Activated B cell treated with CpG ODN at 0.5 μM for 24 hours (primary cell): ENCODE measurements at regions not wholly inside any gene's neighbourhood (a gene's known extent, or its start where the extent isn't known, plus 50 kb on each side); places are given as distances from the start of the nearest gene placed in this dataset.
"Not testable (repeated sequence)": the region's sequence is repeated elsewhere in the genome, so short reads cannot be mapped to it uniquely, and the experiment has no call there.

Experiments
- ATAC-seq: fragments of 200-7000 bp; cut with Tn5 transposase; one replicate; pipeline ENCODE4 v1.10.0; 2021; ENCODE audit warnings: low read depth, mild to moderate bottlenecking, moderate library complexity
- CTCF ChIA-PET: fragments of 350-600 bp; sonication (Branson Sonifier 250); formaldehyde crosslinking; loops from one replicate; lab custom pipeline; 2021; ENCODE audit warnings: antibody characterized with exemption; lab: Charles Lee
- POLR2A ChIA-PET: fragments of 350-600 bp; sonication (Branson Sonifier 250); formaldehyde crosslinking; loops from one replicate; lab custom pipeline; 2021; ENCODE audit warnings: antibody characterized with exemption; lab: Charles Lee
- DNase-seq: peaks from one replicate; pipeline ENCODE4 v3.0.0; 2022
- H3K27ac Mint-ChIP-seq: one replicate; pipeline ENCODE4 v1.8.0; 2020; ENCODE audit warnings: mixed read lengths
- H3K27me3 Mint-ChIP-seq: one replicate; pipeline ENCODE4 v1.8.0; 2021; ENCODE audit warnings: mixed read lengths
- H3K36me3 Mint-ChIP-seq: one replicate; pipeline ENCODE4 v1.8.0; 2021; ENCODE audit warnings: low read depth, mixed read lengths
- H3K4me1 Mint-ChIP-seq: one replicate; pipeline ENCODE4 v1.8.0; 2021; ENCODE audit warnings: mixed read lengths
- H3K4me3 Mint-ChIP-seq: one replicate; pipeline ENCODE4 v1.8.0; 2020; ENCODE audit warnings: mild to moderate bottlenecking, mixed read lengths
- H3K9me3 Mint-ChIP-seq: one replicate; pipeline ENCODE4 v1.8.0; 2020; ENCODE audit warnings: mixed read lengths
- CTCF ChIP-seq: fragments of 200-600 bp; IDR thresholded peaks from one replicate; pipeline ENCODE4 v1.8.0; 2022; ENCODE audit warnings: antibody characterized with exemption, mild to moderate bottlenecking
- intact Hi-C: fragments of 100-400 bp; cut with micrococcal nuclease; formaldehyde crosslinking; loops from one replicate; pipeline ENCODE4 v1.15.1; 2024

DNA sequence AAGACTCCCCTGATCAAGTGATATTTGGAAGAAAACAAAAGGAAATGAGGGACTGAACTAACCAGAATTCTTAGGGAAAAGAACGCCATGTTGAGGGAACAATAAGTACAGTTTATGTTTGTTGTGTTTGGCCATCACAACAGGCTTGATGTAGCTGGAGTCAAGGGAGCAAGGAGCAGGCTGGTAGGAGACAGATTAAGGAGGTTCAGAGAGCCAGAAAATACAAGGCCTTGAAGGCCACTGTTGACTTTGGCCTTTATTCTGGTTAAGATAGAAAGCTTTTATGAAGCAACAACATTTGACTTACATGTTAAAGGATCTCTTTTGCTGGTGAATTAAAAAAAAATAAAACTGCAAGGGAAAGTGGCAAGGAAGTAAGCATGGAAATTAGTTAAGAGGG lies 754.1 kb upstream of the SLC8A1 start:
- Mint-ChIP-seq H3K27ac (no peak overlapping the region), H3K4me3 (no peak overlapping the region), H3K36me3 (no peaks in the 10 kb centered on the region), H3K27me3 (no peaks in the 10 kb centered on the region), H3K9me3 (peaks cover 4% of the 10 kb centered on the region), H3K4me1 (no peaks in the 10 kb centered on the region)
- POLR2A ChIA-PET: no interaction called here
- TF ChIP-seq CTCF: no peak
- intact Hi-C loops: no loop called here
- no peak for DNase-seq
- no peak for ATAC-seq
- CTCF ChIA-PET: no interaction called here

- no peak for TF ChIP-seq CTCF
Measured at GRCh38 chr2:41207578-41207977, 755.7 kb upstream of the SLC8A1 start.

DNA sequence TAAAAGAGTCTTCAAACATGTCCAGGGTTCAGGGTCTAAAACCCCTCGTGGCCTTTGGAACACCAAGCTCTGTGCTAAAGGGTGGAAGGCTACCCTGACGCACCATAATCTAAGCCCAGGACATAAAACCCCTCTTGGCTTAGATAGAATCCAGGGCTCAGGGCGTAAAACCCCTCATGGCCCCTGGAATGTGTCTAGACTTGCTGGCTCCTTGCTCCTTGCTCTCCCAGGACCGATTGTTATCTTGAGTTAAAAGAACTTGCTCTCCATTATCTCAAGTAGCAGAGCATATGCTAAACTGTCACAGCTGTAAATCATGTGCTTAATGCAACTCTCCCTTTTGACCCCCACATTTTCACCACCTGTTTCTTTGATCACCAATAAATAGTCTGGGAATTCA lies 758.1 kb upstream of the SLC8A1 start:
- H3K4me3 Mint-ChIP-seq, DNase-seq, H3K27ac Mint-ChIP-seq, intact Hi-C loops, ATAC-seq, POLR2A ChIA-PET, H3K36me3 Mint-ChIP-seq, H3K9me3 Mint-ChIP-seq, H3K4me1 Mint-ChIP-seq, H3K27me3 Mint-ChIP-seq, CTCF ChIA-PET: not testable (repeated sequence)

More at GRCh38 chr2:41207578-41207977, 755.7 kb upstream of the SLC8A1 start:
- Mint-ChIP-seq H3K9me3 (peaks cover 4% of the 10 kb centered on the region), H3K27ac (no peak overlapping the region), H3K4me1 (no peaks in the 10 kb centered on the region), H3K4me3 (no peak overlapping the region), H3K27me3 (no peaks in the 10 kb centered on the region), H3K36me3 (no peaks in the 10 kb centered on the region)
- ChIA-PET CTCF (no interaction called here), POLR2A (no interaction called here)
- no peak for DNase-seq
- intact Hi-C loops: no loop called here
- ATAC-seq: no peak

DNA sequence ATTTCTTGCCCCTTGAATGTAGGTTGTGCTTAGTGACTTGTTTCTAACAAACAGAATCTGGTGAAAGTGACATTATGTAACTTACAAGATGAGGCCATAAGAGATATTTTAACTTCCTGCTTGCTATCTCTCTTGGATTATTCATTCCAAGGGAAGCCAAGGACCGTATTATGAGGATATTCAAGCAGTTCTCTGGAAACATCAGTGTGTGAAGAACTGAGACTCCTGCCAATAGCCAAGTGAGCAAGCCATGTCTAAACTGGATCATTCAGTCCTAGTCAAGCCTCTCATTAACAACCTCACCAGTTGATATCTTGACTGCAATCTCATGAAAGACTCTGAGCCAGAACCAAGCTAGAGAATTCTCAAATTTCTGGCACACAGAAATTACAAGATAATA lies 765.1 kb upstream of the SLC8A1 start:
- POLR2A ChIA-PET: no interaction called here
- TF ChIP-seq CTCF: no peak
- H3K4me1 Mint-ChIP-seq: no peaks in the 10 kb centered on the region
- no peaks in the 10 kb centered on the region for H3K27me3 Mint-ChIP-seq
- H3K4me3 Mint-ChIP-seq: no peak overlapping the region
- intact Hi-C loops: no loop called here
- peaks cover 9% of the 10 kb centered on the region for H3K9me3 Mint-ChIP-seq
- no peak overlapping the region for H3K27ac Mint-ChIP-seq
- H3K36me3 Mint-ChIP-seq: no peaks in the 10 kb centered on the region
- ATAC-seq (no peak), DNase-seq (no peak)
- CTCF ChIA-PET: no interaction called here

GRCh38 chr2:41222593-41222992 lies 770.7 kb upstream of the SLC8A1 start:
- Mint-ChIP-seq H3K9me3 (peaks cover 7% of the 10 kb centered on the region), H3K4me1 (no peaks in the 10 kb centered on the region), H3K27ac (no peak overlapping the region), H3K4me3 (no peak overlapping the region), H3K36me3 (no peaks in the 10 kb centered on the region), H3K27me3 (no peaks in the 10 kb centered on the region)
- ATAC-seq (no peak), DNase-seq (no peak)
- TF ChIP-seq CTCF: no peak
- intact Hi-C loops: no loop called here
- ChIA-PET POLR2A (no interaction called here), CTCF (no interaction called here)

DNA sequence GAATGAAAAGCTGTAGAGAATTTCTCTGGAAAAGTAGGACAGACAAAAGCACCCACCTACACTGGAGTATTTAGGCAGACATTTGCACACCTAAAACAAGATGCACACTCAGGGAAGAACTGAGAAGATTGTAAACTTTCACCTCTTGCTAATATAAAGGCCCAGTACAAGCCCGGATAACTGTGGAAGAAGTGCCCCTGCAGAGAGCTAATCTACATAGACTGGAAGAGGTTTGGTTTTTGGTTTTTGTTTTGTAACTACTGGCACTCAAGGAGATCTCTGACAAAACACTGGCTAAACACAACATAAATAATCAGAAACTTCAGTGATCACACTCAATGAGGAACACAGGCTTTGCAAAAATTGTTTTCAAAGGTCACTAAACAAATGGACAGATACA lies 782.2 kb upstream of the SLC8A1 start:
- no peak for TF ChIP-seq CTCF
- H3K4me1 Mint-ChIP-seq: no peaks in the 10 kb centered on the region
- intact Hi-C loops: no loop called here
- H3K9me3 Mint-ChIP-seq: peaks cover 16% of the 10 kb centered on the region
- ATAC-seq (no peak), DNase-seq (no peak)
- POLR2A ChIA-PET: no interaction called here
- H3K27me3 Mint-ChIP-seq: no peaks in the 10 kb centered on the region
- no peak overlapping the region for H3K27ac Mint-ChIP-seq
- H3K4me3 Mint-ChIP-seq: no peak overlapping the region
- CTCF ChIA-PET: no interaction called here
- H3K36me3 Mint-ChIP-seq: no peaks in the 10 kb centered on the region
